ENCODE measurements at regions not wholly inside any gene's neighbourhood (a gene's known extent, or its start where the extent isn't known, plus 50 kb on each side); places are given as distances from the start of the nearest gene placed in this dataset.

- TF ChIP-seq GATA2 (IDR thresholded peaks at IDR 0.05; ENCODE audit: low read depth, low read length), result no peak
- TF ChIP-seq GATA3 (IDR thresholded peaks at IDR 0.05; ENCODE audit: low read depth, low read length), result no peak
Observed at GRCh38 chr4:126061655-126062054, 746.9 kb downstream of the FAT4 start.

Data from SH-SY5Y (cell line).